ENCODE measurements at regions not wholly inside any gene's neighbourhood (a gene's known extent, or its start where the extent isn't known, plus 50 kb on each side); places are given as distances from the start of the nearest gene placed in this dataset.

GRCh38 chr3:87621667-87622066, 345.3 kb upstream of the POU1F1 start:
- Histone ChIP-seq H3K56ac (ENCODE audit: extremely low read depth, insufficient read depth, low read length) (no peak overlapping the region), H4K20me1 (ENCODE audit: insufficient read depth, low read length) (no peaks in the 10 kb centered on the region), H3K27me3 (ENCODE audit: control insufficient read depth, insufficient read depth, low read length) (no peaks in the 10 kb centered on the region), H4K8ac (ENCODE audit: low read depth in 2 of 2, low read length in 2 of 2) (no peak overlapping the region), H3K4me3 (ENCODE audit: insufficient read depth, low read depth, low read length) (no peak overlapping the region), H3K4me1 (ENCODE audit: control insufficient read depth, insufficient read depth, low read length) (no peaks in the 10 kb centered on the region), H4K91ac (ENCODE audit: insufficient read depth, low read depth, low read length) (no peak overlapping the region), H2BK5ac (ENCODE audit: low read depth, low read length, poor library complexity, severe bottlenecking) (no peak overlapping the region), H3K36me3 (ENCODE audit: control insufficient read depth, insufficient read depth, low read length) (no peaks in the 10 kb centered on the region), H3K23ac (ENCODE audit: low read depth, low read length) (no peak overlapping the region), H3K27ac (ENCODE audit: insufficient read depth, low read length) (no peak overlapping the region), H3K79me1 (ENCODE audit: low read depth in 1 of 2, low read length in 2 of 2) (no peaks in the 10 kb centered on the region), H3K9me1 (ENCODE audit: insufficient read depth, low read length) (no peaks in the 10 kb centered on the region), H3K14ac (replicated peaks; ENCODE audit: low read depth, low read length) (no peak overlapping the region), H3K18ac (ENCODE audit: low read depth, low read length) (no peak overlapping the region), H3K9me3 (ENCODE audit: control insufficient read depth, insufficient read depth, low read length) (peaks cover 5% of the 10 kb centered on the region; the same call in 1 of the 2 replicates), H2BK15ac (ENCODE audit: low read depth, low read length) (no peak overlapping the region), H2AFZ (replicated peaks; ENCODE audit: low read length, poor library complexity) (no peak overlapping the region), H3K9ac (ENCODE audit: low read depth, low read length) (no peak overlapping the region), H4K5ac (ENCODE audit: low read depth, low read length) (no peak overlapping the region), H2AK9ac (replicated peaks; ENCODE audit: low read depth, low read length, poor library complexity) (no peak overlapping the region), H2BK120ac (ENCODE audit: low read depth, low read length) (no peak overlapping the region), H3K4me2 (ENCODE audit: low read depth, low read length) (no peak overlapping the region), H2AK5ac (ENCODE audit: low read depth, low read length) (no peak overlapping the region), H2BK20ac (ENCODE audit: low read depth, low read length) (no peak overlapping the region), H3K4ac (ENCODE audit: low read depth, low read length) (no peak overlapping the region)
- DNase-seq = no peak
- intact Hi-C loops (cut with micrococcal nuclease) = no loop called here
- no TSS peak for BruUV-seq (replicated peaks)
- ChIA-PET POLR2A (ENCODE audit: unreplicated experiment) (no interaction called here), CTCF (no interaction called here)
- in situ Hi-C loops (cut with MboI; ENCODE audit: low sequenced_read_pairs) = no loop called here
- no peak for TF ChIP-seq CTCF (conservative IDR thresholded peaks at IDR 0.05; ENCODE audit: low read depth, low read length)
- TF ChIP-seq FOS (IDR thresholded peaks at IDR 0.05; ENCODE audit: low read depth, low read length) = no peak
- no peak for TF ChIP-seq USF2 (IDR thresholded peaks at IDR 0.05; ENCODE audit: low read depth, low read length)
- no peak for TF ChIP-seq POLR2A (IDR thresholded peaks at IDR 0.05; ENCODE audit: low read depth, low read length)
- TF ChIP-seq SMC3 (IDR thresholded peaks at IDR 0.05; ENCODE audit: low read depth, low read length) = no peak
- TF ChIP-seq CEBPB (IDR thresholded peaks at IDR 0.05; ENCODE audit: low read depth, low read length) = no peak
- TF ChIP-seq CHD1 (IDR thresholded peaks at IDR 0.05; ENCODE audit: low read depth, low read length) = no peak
- no peak for TF ChIP-seq MAFK (IDR thresholded peaks at IDR 0.05; ENCODE audit: low read depth, low read length)
- no peak for ATAC-seq (ENCODE audit: low read depth)
- dilution Hi-C loops (cut with HindIII; ENCODE audit: low sequenced_read_pairs, unreplicated experiment) = no loop called here
- no CpG with 5 or more reads among the region's 1 CpG for WGBS, 2 experiments (ENCODE audit: extremely low coverage in 2 of 2, insufficient read length in 1 of 2)

Data from IMR-90 (cell line).